GM18870 (cell line): ENCODE measurements at regions not wholly inside any gene's neighbourhood (a gene's known extent, or its start where the extent isn't known, plus 50 kb on each side); places are given as distances from the start of the nearest gene placed in this dataset.
A peak's percentile ranks its signal among the peaks of the same experiment; 100 is the strongest.

ENCODE experiments used
- ATAC-seq: cut with Tn5 transposase; IDR thresholded peaks from one replicate; pipeline ENCODE4 v1.9.1; 2021; ENCODE audit warnings: moderate library complexity; ENCODE audit not compliant: unreplicated experiment

DNA sequence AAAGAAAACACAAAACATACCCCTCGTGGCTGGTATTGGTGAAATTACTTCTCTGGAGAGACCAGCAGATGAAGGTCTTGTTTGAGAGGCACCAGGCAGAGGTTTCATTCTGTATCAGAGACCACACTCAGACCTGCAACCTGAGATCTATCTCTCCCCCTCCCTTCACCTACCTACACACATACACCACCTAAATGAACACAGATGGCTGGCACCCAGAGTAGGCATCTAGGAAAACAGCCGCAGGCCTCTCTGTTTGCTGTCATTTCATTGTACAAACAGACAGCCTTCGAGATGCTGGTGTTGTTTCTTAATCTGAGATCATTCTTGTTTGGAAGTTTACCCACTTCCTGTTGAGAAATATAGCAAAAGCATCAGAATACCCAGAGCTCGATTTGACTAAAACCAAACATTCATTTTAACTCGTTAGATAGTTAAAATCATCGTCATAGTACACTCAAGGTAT, 173.9 kb upstream of the SLC25A13 start:
- ATAC-seq, result peak; percentile 91

- no peak for ATAC-seq
Measured at GRCh38 chr7:96486681-96487080, 164.8 kb upstream of the SLC25A13 start.

DNA sequence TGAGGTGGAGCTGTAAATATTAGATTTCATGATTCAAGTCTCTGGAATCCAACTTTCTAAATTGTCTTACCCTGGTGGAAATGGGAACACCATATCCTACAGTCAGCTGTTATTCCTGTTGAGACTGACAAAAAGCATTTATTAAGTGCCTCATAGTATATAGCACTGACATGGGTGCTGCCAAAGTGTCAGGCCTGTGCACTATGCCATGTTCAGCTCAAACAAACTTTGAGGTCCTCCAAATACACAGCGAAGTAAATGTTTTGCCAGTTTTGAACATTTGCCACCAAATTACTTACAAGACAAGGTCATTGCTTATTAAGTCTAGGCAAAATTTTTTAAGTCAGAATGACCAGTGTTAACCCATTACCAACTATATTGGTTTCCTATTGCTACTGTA, 162.9 kb upstream of the SLC25A13 start:
- ATAC-seq, result no peak

GRCh38 chr7:96484091-96484490, 162.2 kb upstream of the SLC25A13 start:
- ATAC-seq, result no peak

- ATAC-seq, result no peak
Measured at GRCh38 chr7:96481796-96482195, 159.9 kb upstream of the SLC25A13 start.

GRCh38 chr7:96479015-96479645, 157.2 kb upstream of the SLC25A13 start:
- ATAC-seq, result no peak

DNA sequence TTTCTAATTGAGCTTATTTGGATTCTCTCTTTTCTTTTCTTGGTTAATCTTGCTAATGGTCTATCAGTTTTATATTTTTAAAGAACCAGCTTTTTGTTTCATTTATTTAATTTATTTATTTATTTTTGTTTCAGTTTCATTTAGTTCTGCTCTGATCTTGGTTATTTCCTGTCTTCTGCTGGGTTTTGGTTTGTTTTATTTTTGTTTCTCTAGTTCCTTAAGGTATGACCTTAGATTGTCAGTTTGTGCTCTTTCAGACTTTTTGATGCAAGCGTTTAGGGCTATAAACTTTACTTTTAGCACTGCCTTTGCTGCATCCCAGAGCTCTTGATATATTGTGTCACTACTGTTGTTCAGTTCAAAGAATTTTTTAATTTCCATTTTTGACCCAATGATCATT, 149.7 kb upstream of the SLC25A13 start:
- no peak for ATAC-seq

DNA sequence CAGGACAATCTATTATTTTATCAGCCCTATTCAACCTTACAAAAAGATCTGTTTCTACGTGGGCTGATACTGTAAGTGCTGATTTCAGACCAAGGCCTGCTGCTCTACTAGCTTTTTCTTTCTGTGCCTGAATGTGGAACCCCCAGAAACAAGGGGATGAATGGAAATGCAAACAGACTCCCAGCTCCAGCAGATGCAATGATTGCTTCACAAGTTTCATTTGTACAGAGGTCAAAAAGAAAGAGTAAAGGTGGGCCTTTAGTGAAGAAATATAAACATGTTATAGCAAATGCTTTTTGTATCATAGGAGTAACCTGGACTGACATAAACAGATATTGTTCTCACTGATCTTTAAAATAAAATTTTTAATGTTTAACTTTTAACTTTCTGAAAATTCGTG, 130.2 kb upstream of the SLC25A13 start:
- ATAC-seq, result no peak

DNA sequence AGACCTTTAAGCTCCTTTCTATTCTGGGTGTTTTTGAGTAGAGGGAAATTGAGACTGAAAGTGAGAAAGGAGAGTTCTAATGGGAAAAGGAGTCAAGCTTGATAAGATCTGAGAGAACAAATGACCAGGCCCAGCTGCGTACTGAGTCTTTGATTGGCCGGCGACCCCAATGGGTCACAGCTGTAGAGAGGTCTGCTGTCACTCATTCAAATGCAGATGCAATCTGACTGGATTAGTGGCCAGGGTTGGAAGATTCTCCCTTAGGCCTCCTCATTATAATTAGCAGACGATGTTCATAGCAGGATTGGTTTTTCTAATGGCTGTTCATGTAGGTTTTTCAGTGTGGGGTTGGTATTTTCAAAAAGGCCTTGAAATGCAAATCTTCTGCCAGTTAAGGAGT, 127.2 kb upstream of the SLC25A13 start:
- no peak for ATAC-seq

GRCh38 chr7:96447109-96447645, 125.3 kb upstream of the SLC25A13 start:
- ATAC-seq, result no peak

- ATAC-seq, result no peak
Measured at GRCh38 chr7:96441436-96442084, 119.7 kb upstream of the SLC25A13 start.

DNA sequence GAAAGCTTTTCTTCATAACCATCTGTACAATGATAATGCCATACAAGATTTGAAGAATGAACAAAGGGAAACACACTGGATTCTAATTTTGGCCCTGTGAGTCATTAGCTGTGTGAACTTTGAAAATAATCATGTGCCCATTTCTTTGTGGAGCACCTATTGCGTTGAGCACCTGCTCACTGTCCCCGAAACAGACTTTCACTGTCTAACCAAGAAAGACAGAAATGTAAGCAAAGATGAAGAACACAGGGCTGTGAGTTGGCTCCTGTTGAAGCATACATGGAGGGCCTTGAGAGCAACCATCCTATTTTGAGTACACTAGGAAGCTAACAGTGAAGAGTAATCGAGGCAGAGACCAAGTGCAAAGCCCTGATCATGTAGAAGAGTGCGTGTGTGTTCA, 118.4 kb upstream of the SLC25A13 start:
- ATAC-seq, result no peak

DNA sequence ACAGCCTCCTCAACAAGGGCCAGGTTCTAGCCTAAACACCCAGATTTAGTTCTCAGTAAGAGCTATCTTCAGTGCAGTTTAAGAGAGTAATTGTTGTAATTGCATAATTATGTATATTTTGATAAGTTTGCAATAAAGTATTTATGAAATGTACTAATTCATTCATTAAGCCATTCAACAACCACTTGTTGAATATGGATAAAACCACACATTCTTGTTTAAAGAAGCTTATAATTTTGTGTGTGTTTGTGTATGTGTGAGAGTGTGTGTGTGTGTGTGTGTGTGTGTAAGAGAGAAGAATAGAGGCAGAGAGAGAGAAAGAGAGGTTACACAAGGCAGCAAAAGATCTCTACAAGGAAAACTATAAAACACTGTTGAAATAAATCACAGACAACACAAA, 115.0 kb upstream of the SLC25A13 start:
- ATAC-seq, result no peak

GRCh38 chr7:96430356-96430755, 108.5 kb upstream of the SLC25A13 start:
- no peak for ATAC-seq

DNA sequence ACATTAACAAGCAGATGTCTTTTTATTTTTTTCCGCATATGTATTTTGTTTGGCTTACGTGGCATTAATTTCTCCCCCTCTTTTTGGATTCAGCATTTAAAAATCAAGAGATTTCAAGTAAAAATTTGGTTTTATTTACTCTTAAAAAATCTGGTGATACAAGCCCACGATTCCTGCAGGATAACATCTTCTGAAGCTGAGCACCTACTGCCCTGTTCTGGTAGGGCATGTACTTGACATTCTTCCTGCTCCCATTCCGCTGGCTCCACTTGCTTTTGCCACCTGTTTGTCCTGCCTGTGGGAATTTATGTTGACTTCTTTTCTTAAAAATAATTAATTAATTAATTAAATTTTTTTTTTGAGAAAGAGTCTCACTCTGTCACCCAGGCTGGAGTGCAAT, 105.2 kb upstream of the SLC25A13 start:
- no peak for ATAC-seq

- no peak for ATAC-seq
Measured at GRCh38 chr7:96426685-96427084, 104.8 kb upstream of the SLC25A13 start.

DNA sequence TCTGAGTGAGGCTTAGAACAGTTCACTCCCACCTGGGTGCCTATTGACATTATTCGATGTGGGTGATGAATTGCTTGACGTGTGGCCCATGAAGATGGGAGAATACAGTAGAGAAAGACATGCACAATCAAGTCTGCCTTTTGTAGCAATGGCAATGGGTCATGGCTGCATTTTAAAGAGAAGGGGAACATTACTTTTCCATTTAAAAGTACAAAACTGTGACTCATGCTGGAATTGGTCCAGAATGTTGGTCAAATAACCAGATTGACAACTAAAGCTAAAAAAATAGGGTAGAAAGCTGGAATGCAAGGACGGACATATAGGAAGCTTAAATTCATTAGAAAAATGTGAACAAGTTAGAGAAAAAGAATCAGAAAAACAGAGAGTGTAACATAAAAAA, 104.1 kb upstream of the SLC25A13 start:
- no peak for ATAC-seq

GRCh38 chr7:96424411-96424810, 102.5 kb upstream of the SLC25A13 start:
- ATAC-seq, result no peak

GRCh38 chr7:96422388-96422787, 100.5 kb upstream of the SLC25A13 start:
- no peak for ATAC-seq

DNA sequence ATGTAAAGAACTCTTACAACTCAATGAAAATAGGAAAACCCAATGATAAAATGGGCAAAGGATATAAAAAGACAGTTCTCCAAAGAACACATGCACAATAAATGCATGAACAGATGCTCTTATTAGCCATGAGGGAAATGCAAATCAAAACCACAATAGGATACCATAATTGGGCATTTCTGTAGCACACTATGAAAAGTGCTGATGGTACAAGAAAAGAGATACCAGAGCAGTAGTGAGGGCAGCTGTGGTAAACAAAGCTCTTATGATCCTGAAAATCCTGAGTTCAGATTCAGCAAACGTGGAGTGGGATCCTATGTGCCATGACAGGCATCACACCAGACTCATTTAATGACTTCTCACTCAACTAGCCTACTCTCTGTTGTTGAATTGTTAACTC, 96.7 kb upstream of the SLC25A13 start:
- ATAC-seq, result no peak

DNA sequence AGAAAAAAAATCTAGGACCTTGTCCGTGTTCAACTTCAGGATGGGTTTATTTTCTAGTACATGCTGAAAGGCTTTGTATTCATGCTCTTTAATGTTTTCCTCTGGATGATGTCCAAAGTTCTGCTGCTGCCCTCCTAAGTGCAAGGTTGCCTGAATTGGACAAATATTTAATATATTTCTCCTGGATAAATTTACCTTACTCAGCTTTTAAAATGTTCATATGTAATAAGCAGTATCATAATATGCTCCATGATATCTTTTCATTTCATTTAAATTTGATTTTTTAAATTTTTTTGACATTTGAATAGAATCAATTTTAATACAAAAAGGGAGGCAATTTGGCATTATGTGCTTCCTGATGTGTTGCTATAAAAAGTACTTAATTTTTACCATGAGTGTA, 95.9 kb upstream of the SLC25A13 start:
- no peak for ATAC-seq

DNA sequence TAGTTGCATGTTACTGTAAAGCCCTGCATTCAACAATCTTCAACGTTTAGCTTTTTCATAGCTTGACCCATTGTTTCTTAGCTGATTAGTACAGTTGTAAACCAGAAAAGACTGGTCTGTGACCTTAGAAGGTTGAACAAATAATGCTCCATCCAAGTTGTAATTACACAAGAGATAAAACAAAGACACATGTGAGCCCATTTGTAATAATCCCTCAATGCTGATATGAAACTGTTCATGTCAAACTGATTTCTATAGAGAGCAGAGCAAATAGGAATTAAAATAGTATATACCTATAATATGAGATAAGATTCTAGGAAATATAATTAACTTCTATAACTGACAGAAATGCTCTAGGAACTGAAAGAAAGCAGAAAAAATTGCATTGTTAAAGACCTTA, 94.7 kb upstream of the SLC25A13 start:
- ATAC-seq, result no peak

- no peak for ATAC-seq
Measured at GRCh38 chr7:96416116-96416515, 94.2 kb upstream of the SLC25A13 start.
